ENCODE measurements at regions not wholly inside any gene's neighbourhood (a gene's known extent, or its start where the extent isn't known, plus 50 kb on each side); places are given as distances from the start of the nearest gene placed in this dataset.
"Not testable (repeated sequence)": the region's sequence is repeated elsewhere in the genome, so short reads cannot be mapped to it uniquely, and the experiment has no call there.

DNA sequence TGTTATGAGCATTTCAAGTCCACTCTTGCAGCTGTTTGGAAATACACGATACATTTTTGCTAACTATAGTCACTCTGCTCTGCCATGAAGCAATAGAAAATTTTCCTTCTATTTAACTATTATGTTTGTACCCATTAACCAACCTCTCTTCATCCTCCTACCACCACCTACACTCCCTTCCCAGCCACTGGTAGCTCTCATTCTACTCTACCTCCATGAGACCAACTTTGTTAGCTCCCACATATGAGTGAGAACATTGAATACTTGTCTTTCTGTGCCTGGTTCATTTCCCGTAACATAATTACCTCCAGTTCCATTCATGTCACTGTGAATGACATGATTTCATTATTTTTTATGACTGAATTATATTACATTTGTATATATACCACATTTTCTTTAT, 505.9 kb upstream of the CCNG1 start:
- no peak for DNase-seq (ENCODE audit: low read depth)
- H3K4me3 ChIP-seq (ENCODE audit: low read depth, low read length), result no peak overlapping the region
- no peaks in the 10 kb centered on the region for H3K36me3 ChIP-seq (ENCODE audit: control insufficient read depth, insufficient read depth, low read length)
- H3K27me3 ChIP-seq (ENCODE audit: control insufficient read depth, insufficient read depth, low read length), result no peaks in the 10 kb centered on the region
- no peak for TF ChIP-seq CTCF (IDR thresholded peaks at IDR 0.05; ENCODE audit: insufficient read depth, low read length, poor library complexity, severe bottlenecking)

- H3K27me3 ChIP-seq (ENCODE audit: control insufficient read depth, insufficient read depth, low read length), result no peaks in the 10 kb centered on the region
Measured at GRCh38 chr5:162939991-162940390, 497.4 kb upstream of the CCNG1 start.

GRCh38 chr5:162948677-162949076, 488.7 kb upstream of the CCNG1 start:
- no peak for TF ChIP-seq CTCF (IDR thresholded peaks at IDR 0.05; ENCODE audit: insufficient read depth, low read length, poor library complexity, severe bottlenecking)
- no peak overlapping the region for H3K4me3 ChIP-seq (ENCODE audit: low read depth, low read length)
- H3K27me3 ChIP-seq (ENCODE audit: control insufficient read depth, insufficient read depth, low read length), result no peaks in the 10 kb centered on the region
- DNase-seq (ENCODE audit: low read depth), result no peak
- H3K36me3 ChIP-seq (ENCODE audit: control insufficient read depth, insufficient read depth, low read length), result no peaks in the 10 kb centered on the region

More at GRCh38 chr5:162939991-162940390, 497.4 kb upstream of the CCNG1 start:
- TF ChIP-seq CTCF (IDR thresholded peaks at IDR 0.05; ENCODE audit: insufficient read depth, low read length, poor library complexity, severe bottlenecking), result no peak
- no peak overlapping the region for H3K4me3 ChIP-seq (ENCODE audit: low read depth, low read length)
- no peaks in the 10 kb centered on the region for H3K36me3 ChIP-seq (ENCODE audit: control insufficient read depth, insufficient read depth, low read length)
- DNase-seq (ENCODE audit: low read depth), result no peak

DNA sequence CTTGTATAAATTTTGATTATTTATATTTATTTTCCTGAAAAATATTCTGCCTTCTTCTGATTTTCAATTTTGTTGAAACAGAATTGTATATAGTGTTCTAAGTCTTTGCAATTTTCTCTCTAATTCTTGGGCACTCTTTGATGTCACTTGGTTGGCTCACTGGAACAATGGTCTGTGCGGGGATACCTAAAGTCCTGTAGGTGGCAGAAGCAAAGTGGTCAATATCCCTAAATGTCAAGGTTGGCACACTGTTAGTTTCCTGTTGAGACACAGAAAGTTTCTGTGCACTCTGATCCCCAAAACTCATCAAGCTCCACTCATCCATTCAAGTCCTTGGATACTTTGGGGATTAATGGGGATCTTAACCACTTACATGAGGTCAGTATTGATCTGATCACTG, 480.8 kb upstream of the CCNG1 start:
- no peak for DNase-seq (ENCODE audit: low read depth)
- H3K4me3 ChIP-seq (ENCODE audit: low read depth, low read length), result no peak overlapping the region
- TF ChIP-seq CTCF (IDR thresholded peaks at IDR 0.05; ENCODE audit: insufficient read depth, low read length, poor library complexity, severe bottlenecking), result peak; percentile 2
- no peaks in the 10 kb centered on the region for H3K27me3 ChIP-seq (ENCODE audit: control insufficient read depth, insufficient read depth, low read length)
- H3K36me3 ChIP-seq (ENCODE audit: control insufficient read depth, insufficient read depth, low read length), result no peaks in the 10 kb centered on the region

DNA sequence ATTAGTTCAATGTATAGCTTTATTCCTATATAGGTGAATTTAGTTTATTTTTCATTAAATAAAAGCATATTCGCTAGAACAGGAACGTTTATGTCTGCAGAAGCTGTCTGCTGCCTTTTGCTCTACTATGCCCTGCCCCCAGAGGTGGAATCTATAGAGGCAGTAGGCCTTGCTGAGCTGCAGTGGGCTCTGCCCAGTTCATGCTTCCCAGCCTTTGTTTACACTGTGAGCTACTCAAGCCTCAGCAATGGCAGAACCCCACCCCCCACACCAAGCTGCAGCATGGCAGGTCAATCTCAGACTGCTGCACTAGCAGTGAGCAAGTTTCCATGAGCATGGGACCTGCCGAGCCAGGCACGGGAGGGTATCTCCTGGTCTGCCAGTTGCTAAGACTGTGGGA, 473.3 kb upstream of the CCNG1 start:
- not testable (repeated sequence) for H3K4me3 ChIP-seq (ENCODE audit: low read depth, low read length); H3K36me3 ChIP-seq (ENCODE audit: control insufficient read depth, insufficient read depth, low read length); H3K27me3 ChIP-seq (ENCODE audit: control insufficient read depth, insufficient read depth, low read length); DNase-seq (ENCODE audit: low read depth)

GRCh38 chr5:162990063-162990462, 447.3 kb upstream of the CCNG1 start:
- no peak for DNase-seq (ENCODE audit: low read depth)
- TF ChIP-seq CTCF (IDR thresholded peaks at IDR 0.05; ENCODE audit: insufficient read depth, low read length, poor library complexity, severe bottlenecking), result no peak
- Histone ChIP-seq H3K27me3 (ENCODE audit: control insufficient read depth, insufficient read depth, low read length) (no peaks in the 10 kb centered on the region), H3K36me3 (ENCODE audit: control insufficient read depth, insufficient read depth, low read length) (no peaks in the 10 kb centered on the region), H3K4me3 (ENCODE audit: low read depth, low read length) (no peak overlapping the region)
